CD4-positive, alpha-beta T cell treated with Interferon alpha-2 for 1 hour (primary cell): ENCODE measurements at regions not wholly inside any gene's neighbourhood (a gene's known extent, or its start where the extent isn't known, plus 50 kb on each side); places are given as distances from the start of the nearest gene placed in this dataset.
"Not testable (repeated sequence)": the region's sequence is repeated elsewhere in the genome, so short reads cannot be mapped to it uniquely, and the experiment has no call there.

Experiments used
- DNase-seq, 2 donors: peaks; one replicate each; pipeline ENCODE4 v3.0.0-alpha.2; 2020 to 2022

GRCh38 chr5:34538026-34538672 lies 118.0 kb upstream of the RAI14 start:
- no peak for DNase-seq

DNA sequence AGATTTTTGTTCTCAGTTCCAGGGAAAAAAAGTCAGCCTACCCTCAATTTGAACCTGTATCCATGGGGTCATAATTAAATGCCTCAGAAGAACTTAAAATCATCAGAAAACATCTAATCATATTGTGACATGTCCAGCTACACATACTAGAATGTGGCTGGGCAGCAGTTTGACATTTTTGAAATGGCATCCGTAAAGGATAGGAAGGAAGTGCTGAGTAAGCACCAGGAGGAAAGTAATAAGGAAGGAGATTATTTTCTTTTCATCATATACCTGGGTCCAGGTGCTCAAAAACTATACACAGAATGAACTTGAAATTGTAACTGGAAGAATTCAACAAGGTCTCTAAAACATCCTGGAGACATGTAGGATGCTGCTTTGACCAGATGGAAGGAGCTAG lies 116.9 kb upstream of the RAI14 start:
- DNase-seq: no peak

GRCh38 chr5:34541067-34541466 lies 115.1 kb upstream of the RAI14 start:
- DNase-seq: no peak

DNA sequence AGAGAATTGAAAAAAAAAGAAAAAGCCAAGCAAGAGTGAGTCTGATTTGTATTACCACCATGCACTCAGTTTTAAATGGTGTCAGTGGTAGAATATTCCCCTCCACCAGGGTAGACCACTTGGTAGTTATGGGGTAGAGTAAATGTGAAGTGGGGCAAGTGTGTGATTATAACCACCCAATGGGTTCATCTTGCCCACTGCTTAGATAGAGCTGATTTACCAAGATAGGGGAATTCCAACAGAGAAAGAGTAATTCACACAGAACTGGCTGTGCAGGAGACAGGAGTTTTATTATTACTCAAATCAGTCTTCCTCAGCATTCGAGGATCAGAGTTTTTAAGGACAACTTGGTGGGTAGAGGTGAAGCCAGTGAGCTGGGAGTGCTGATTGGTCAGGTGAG lies 113.3 kb upstream of the RAI14 start:
- DNase-seq: no peak

GRCh38 chr5:34543687-34544086 lies 112.4 kb upstream of the RAI14 start:
- DNase-seq: no peak

GRCh38 chr5:34544403-34544802 lies 111.7 kb upstream of the RAI14 start:
- no peak for DNase-seq

- no peak for DNase-seq
These were observed 111.0 kb upstream of the RAI14 start for GRCh38 chr5:34545164-34545563.

DNA sequence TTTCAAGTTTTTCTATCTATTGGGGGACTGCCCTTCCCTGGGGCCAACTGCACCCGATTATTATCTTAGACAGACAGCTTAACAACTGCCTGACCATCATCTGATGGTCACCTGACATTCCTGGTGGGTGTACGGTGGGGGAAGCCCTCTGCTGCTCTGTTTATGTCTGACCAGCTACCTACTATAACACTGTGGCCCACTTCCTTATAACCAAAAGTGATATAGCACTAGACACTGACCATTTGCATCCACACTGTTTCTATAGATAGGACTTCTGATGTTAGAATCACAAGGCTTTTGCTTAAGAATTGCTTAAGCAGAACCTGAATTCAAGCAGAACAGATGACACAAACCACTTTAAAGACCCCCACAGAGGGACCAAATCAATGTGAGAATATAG lies 110.5 kb upstream of the RAI14 start:
- DNase-seq: no peak

DNA sequence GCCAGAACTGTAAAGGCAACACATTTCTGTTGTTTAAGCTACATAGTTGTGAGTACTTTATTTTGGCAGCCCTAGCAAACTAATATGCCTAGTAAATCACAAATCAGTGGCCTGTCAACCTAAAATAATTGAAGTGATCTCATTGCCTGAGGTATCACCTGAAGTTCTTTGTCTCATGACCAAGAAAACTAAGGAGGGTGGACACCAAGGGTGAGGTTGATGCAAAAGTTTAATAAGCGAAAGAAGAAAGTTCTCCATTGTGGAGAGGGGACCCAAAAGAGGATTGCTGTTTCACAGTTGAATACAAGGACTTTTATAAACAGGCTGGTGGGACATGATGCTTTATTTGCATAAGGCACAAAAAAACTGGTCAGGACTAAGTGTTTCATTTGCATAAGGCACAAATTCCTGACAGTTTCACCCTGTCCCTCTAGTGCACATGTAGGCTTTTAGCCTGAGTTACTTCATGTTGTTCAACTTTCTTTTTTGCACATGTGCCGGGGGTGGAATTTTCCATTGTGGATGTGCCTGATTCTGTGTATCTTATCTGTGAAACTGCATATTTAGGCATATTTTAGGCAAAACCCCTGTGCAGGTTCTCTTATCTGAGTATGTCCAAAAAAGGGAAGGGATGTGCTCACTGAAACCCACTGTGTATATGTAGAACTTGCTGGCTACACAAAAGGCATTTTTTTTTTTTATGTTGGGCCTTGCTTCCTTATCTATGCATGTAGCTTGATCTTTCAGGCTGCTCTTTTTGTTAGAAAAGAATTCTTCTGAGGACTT lies 108.6 kb upstream of the RAI14 start:
- no peak for DNase-seq

DNA sequence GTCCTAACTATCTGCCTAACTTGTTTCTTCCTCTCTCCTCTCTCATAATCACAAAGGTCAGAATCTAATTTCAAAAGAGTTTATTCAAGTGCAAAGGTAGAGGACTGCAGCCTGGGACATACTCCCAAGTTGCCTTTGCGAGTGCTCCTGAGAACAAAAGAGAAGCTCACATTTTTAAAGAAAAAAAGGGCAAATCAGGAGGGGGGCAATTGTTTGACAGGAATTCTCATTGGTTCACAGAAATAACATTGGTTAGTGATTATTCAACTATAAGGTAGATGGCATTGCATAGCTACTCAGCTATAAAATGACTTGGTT lies 108.1 kb upstream of the RAI14 start:
- no peak for DNase-seq

GRCh38 chr5:34550247-34550646 lies 105.9 kb upstream of the RAI14 start:
- DNase-seq: no peak

- DNase-seq: no peak
These were observed 105.2 kb upstream of the RAI14 start for GRCh38 chr5:34550964-34551363.

DNA sequence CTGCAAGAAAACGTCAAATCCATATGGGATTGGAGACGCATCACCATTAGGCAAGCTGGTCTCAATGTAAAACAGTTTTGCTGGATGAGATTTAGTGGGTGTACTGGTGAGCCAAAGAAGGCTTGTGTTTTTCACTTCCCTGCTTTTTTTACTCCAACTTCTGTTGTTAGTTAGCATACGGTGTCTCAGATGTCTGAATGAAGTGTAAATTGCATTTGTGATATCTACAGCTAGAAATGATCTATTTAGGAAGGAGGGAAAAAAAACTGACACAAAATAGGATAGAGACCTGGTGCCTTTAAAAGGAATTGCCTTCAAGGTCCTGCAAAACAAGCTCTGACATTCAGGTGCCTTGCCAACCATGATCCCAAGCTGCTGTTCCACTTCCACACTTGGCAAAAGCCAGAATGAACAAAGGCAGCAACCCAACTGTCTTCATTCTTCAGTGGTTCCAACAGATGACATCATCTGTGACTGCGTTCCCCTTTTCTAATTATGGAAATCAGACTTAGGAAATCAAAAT lies 104.2 kb upstream of the RAI14 start:
- DNase-seq: no peak

GRCh38 chr5:34552686-34553085 lies 103.4 kb upstream of the RAI14 start:
- DNase-seq: no peak

DNA sequence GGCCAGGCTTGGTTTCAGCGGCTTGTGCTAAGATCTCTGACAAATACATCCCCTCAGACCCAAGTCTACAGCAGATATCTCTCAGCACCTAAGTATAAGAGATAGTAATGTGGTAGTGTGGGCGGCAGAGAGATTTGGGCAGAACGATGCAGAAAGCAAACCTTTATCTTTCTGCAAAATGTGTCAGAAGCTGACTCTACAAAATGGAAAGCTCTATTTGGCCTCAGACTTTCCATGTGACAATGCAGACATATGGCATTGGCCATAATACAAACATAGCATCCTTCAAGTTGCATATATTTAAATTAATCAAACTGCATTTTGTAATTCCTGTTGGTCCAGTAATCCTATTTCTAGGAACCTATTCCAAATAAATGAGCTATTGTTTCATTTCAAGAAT lies 102.5 kb upstream of the RAI14 start:
- no peak for DNase-seq

DNA sequence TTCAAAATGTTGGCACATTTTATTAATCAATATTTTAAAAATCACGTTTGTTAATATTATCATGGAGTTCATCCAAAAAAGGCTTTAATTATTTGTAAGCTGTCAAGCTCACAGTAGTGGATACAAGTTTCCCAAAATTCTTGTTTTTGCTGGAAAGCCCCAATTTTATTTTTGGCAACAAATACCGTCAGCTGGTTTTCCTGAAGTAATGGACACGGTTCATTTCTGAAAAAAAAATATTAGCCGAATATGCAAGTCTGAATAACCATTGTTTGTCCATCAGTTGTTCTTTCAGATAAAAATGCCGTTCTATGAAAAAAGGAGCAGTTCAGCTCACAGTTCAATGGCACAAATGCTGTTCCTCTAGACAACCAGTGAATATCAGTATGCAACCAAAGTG lies 101.5 kb upstream of the RAI14 start:
- DNase-seq: no peak

- no peak for DNase-seq
These were observed 100.2 kb upstream of the RAI14 start for GRCh38 chr5:34555699-34556508.

DNA sequence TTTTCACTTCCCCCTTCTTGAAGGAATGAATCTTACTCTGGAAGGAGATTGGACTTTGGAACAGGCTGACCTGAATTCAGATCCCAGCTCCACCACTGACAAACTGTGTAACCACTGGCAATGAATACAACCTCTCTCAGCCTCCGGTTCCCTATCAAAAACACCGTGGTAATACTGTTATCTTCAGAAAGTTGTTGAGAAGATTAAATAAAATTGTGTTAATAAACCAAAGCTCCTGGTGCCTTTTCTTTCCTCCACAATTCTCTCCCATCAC lies 99.7 kb upstream of the RAI14 start:
- no peak for DNase-seq

DNA sequence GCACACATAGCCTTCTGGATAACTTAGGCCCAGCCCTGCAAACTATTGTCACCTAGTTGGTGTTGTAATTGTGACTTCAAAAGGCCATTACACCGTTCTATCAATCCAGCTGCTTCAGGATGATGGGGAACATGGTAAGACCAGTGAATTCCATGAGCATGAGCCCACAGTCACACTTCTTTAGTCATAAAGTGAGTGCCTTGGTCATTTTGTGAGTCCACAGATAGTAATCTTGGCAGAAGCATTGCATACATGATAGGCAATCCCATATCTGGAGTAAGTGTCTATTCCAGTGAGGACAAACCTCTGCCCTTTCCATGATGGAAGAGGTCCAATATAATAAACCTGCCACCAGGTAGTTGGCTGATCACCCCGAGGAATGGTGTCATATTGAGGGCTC lies 94.5 kb upstream of the RAI14 start:
- not testable (repeated sequence) for DNase-seq

GRCh38 chr5:34562791-34563190 lies 93.3 kb upstream of the RAI14 start:
- no peak for DNase-seq

GRCh38 chr5:34563269-34563668 lies 92.9 kb upstream of the RAI14 start:
- no peak for DNase-seq

DNA sequence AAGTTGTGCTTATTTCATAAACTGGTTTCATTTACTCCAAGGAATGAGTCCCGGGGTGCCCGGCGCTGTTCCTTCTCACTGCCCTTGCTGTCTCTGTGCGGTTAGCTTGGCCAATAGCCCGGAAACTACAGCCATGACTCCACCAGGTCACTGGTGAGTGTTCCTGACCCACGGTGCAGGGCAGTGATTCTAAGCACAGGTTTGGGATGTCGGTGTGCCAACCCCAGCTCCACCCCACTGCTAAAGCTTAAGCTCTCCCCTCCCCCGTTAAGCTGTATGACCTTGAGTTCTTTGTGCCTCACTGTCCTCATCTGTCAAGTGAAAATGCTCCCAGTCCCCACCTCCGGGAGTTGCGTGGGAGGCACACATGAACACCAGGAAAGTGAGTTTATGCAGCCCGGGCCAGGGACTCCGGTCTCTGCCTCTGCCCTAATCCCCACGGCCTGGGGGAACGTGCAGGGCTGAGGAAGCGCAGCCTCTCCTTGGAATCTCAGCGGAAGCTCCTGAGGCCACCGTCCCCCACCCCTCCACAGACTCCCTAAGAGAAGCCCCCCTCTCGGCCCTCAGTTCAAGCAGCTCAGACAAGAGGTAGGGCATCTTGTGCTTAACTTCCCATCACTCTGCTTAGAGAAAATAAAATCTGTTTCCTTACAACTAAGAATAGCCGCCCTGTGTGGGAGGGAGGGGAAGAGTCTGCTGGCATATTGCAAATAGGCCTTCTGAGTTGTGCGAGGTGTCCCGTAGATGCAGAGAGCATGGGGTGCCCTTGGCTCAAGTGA lies 92.0 kb upstream of the RAI14 start:
- no peak for DNase-seq

DNA sequence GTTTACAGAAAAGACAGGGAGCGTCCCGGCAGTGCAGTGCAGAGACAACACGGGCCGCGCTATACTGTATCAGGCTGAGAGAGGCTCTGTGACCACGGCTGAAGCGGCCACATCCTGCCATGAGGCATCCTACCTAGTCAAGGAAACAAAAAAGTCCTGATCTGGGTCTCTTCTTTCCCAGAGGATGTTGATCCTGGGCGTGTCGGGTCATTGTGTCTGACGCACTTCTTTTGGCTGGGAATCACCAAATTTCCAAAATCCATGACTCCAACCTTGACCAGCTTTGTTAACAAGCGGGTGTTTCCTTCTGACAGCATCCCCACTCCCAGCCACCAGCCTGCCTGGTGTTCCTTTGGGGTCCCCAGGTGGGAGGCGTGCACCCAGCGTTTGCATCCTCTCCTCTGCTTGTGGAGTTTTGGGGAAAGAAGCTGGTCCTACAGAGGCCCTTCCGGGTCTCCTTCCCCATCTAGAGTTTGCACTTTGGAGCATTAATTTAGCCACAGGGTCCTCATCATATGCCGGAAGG lies 91.4 kb upstream of the RAI14 start:
- no peak for DNase-seq
